Fibroblast of mammary gland (primary cell): ENCODE measurements at regions not wholly inside any gene's neighbourhood (a gene's known extent, or its start where the extent isn't known, plus 50 kb on each side); places are given as distances from the start of the nearest gene placed in this dataset.

Source experiments
- DNase-seq: peaks from one replicate; pipeline ENCODE4 v3.0.0-alpha.2; 2010; ENCODE audit warnings: low read depth
- H3K4me3 ChIP-seq: 2 replicates; pipeline ENCODE4 v1.5.1; 2011; ENCODE audit warnings: low read depth, mild to moderate bottlenecking, low read length, moderate library complexity; ENCODE audit not compliant: control insufficient read depth
- TF ChIP-seq, protein P1 (sequence below): conservative IDR thresholded peaks from 2 replicates; pipeline ENCODE4 v1.5.1; 2011; ENCODE audit warnings: low read depth, low read length, inconsistent platforms; ENCODE audit not compliant: control insufficient read depth, insufficient read depth

DNA sequence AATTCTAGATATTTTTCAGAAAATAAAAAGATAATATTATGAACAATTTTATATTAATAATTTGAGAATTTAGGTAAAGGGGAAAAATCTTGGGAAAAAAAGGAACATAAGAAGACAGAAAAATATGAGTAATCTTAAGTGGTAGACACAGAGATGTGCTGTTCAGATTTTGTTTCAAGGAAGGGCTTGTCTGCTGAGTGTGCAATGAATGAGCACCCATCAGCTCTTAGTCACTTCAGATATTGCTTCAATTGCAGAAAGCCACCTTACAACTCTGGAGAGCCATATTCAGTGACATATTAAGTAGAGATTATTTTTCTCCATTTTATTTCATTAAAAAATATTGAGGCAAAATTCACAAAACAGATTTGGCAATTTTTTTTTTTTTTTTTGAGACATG is 282.0 kb upstream of the CHST9 start:
- no peak for DNase-seq
- H3K4me3 ChIP-seq: no peak overlapping the region
- TF ChIP-seq, protein P1, sequence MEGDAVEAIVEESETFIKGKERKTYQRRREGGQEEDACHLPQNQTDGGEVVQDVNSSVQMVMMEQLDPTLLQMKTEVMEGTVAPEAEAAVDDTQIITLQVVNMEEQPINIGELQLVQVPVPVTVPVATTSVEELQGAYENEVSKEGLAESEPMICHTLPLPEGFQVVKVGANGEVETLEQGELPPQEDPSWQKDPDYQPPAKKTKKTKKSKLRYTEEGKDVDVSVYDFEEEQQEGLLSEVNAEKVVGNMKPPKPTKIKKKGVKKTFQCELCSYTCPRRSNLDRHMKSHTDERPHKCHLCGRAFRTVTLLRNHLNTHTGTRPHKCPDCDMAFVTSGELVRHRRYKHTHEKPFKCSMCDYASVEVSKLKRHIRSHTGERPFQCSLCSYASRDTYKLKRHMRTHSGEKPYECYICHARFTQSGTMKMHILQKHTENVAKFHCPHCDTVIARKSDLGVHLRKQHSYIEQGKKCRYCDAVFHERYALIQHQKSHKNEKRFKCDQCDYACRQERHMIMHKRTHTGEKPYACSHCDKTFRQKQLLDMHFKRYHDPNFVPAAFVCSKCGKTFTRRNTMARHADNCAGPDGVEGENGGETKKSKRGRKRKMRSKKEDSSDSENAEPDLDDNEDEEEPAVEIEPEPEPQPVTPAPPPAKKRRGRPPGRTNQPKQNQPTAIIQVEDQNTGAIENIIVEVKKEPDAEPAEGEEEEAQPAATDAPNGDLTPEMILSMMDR: no peak

DNA sequence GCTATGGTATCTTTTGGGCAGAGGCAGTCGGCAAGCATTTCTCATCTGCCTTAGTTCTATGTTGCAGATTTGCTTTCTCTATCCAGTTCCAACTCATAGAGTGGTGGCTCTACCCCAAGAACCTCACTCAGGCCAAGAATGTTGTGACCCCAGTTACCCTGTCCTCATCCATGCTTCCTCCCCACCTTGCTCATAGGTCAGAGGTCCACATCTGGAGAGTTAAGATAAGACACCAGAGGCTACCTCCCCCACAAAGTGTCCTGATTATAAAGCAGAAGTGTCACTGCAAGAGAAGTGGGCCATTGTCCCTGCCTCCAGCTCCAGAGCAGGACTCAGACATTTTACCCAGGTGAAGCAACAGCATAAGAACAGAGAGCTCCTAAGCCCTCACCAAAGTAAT is 276.8 kb upstream of the CHST9 start:
- TF ChIP-seq, protein P1: no peak
- H3K4me3 ChIP-seq: no peak overlapping the region
- no peak for DNase-seq

DNA sequence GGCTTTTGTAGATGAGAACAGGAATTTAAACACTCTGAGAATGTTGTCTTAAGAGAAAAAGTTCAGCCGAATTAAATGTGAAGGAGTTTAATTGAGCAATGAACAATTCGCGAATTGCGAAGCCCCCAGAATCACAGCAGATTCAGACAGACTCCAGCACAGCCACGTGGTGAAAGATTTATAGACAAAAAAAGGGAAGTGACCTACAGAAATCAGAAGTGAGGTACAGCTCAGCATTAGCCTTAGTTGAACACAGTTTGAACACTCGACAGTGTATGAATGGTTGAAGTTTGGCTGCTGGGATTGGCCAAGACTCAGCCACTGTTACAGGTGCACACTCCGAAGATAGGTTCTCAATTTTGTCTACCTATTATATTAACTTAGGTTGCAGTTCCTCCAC is 264.0 kb upstream of the CHST9 start:
- no peak for DNase-seq
- TF ChIP-seq, protein P1: no peak
- no peak overlapping the region for H3K4me3 ChIP-seq

DNA sequence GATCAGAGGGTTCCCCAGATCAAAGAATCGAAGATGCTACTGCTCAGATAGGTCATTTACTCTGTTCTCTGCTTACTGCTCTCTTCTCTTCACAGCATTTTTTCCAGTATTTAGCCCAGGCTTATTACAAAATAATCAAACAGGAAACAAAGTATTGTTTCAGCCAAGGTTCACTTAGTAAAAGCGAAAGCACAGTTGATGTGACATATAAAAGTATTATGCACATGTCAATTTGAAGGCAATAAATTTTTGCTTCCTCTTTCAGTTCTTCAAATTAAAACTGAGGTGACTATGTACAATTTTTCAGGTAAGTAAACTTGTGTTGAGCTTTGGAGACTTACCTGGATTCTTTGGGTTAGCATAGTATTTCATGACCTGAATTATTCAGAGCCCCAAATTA is 262.8 kb upstream of the CHST9 start:
- TF ChIP-seq, protein P1: no peak
- DNase-seq: no peak
- no peak overlapping the region for H3K4me3 ChIP-seq

DNA sequence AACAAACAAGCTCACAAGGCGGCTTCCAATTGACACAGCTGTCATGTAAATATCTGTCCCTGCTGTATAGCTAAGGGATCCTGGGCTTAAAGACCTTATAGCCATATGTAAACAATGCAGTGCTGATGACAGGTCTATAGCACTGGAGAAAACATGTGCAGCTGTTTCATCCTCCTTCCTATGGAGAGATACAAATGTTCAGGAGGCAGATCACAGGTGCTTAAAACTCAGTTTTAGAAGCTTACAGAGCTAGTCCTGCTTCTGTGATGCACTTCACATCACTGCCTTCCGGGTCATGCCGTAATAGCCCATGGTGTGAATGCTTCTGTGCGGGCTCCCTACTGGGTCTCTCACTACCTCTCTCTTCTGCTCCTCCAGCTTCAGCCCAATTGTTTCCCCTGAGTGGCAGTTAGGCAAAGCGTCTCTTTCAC is 262.4 kb upstream of the CHST9 start:
- TF ChIP-seq, protein P1: no peak
- H3K4me3 ChIP-seq: no peak overlapping the region
- no peak for DNase-seq

DNA sequence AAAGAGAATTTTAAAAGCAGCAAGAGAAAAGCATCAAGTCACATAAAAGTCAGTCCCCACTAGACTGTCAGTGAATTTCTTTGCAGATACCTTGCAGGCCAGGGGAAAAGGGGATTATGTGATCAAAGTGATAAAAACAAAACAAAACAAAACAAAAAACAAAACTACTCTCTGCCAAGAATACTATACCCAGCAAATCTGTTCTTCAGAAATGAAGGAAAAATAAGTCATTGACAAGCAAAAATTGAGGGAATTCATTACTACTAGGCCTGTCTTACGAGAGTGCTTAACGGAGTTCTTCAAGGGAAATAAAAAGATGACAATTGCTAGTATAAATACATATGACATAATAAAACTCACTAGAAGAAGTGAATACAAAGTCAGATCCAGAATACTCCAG is 245.5 kb upstream of the CHST9 start:
- TF ChIP-seq, protein P1: no peak
- no peak overlapping the region for H3K4me3 ChIP-seq
- no peak for DNase-seq
